ENCODE measurements at regions not wholly inside any gene's neighbourhood (a gene's known extent, or its start where the extent isn't known, plus 50 kb on each side); places are given as distances from the start of the nearest gene placed in this dataset.
A peak's percentile ranks its signal among the peaks of the same experiment; 100 is the strongest.
"Not testable (repeated sequence)": the region's sequence is repeated elsewhere in the genome, so short reads cannot be mapped to it uniquely, and the experiment has no call there.

DNA sequence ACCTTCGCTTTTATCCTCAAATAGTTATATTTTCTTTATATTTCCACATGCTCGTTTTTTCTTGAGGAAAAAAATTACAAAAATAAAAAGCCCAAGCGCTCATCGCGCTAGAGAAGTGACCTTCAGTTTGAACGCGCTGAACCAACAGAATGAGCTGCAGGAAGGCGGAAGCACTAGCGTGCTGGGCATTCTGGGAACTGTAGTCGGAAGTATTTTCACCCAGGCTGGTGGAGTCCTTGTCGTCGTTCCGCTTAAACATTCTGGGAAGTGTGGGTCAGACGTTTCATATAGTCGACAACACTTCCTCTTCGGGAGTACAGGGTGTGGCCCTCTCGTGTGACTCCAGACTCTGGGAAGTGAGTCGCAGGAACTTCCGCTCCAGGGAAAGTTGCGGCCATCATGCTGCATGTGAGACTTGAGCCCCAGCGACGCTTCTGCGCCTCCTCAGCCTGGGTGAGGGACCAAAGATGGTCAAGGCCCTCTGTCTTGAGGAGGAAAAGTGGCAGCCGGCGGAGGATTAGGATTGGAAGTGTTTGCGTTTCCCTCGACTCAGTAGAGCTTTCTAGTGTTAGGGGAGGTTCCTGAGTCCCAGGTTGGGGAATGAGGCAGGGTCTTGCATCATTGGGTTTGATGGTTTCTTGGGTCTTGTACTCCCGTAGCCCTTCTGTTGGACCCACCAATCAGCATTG is 84.1 kb upstream of the GPR39 start:
- not testable (repeated sequence) for DNase-seq

GRCh38 chr2:132337135-132337534 is 79.5 kb upstream of the GPR39 start:
- not testable (repeated sequence) for DNase-seq

DNA sequence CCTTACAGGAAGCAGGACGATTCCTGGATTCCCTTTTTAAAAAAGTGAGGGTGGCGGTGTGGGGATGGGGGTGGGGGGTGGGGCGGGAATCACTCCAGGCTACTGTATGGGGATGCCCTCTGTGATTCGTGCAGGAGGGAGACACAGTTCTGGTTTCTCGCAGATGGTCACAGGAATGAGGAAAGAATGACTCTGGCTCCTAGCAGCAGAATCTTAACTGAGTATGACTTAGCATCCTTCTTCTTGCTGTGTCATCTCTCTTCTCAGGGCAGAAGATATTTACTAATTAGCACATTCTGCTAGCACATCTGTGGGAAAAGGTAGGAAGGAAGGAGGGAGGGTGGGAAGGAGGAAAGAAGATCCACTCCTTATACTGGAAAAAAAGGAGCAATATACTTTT is 78.8 kb upstream of the GPR39 start:
- DNase-seq = not testable (repeated sequence)

GRCh38 chr2:132347041-132347780 is 69.4 kb upstream of the GPR39 start:
- DNase-seq = not testable (repeated sequence)

DNA sequence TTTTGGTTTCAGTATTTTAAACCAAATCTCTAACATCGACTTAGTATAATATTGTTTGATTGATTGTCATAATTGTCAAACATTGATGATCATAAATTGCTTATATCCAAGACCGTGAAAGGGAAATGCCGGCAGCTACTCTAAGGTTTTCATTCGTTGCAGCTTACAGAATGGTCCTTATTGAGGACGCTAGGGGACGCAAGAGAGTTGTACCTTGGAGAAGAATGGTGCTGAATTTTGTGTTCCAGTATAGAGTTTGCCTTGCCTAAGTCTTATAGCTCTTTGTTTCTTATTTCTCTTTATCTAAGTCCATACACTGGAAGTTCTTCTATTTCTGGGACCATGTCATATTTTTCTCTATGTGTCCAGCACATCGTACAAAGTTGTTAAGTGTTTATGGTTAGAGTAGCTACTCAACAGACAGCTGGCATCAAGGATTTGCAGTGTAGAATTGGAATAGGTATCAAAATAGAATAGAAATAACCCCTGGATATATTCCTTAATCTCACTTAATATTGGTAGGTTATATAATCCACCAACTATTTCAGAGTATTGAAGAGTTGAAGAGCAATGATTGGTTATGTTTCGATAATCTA is 67.4 kb upstream of the GPR39 start:
- peak in 1 of 5 experiments; percentile 18 for DNase-seq

GRCh38 chr2:132351668-132352067 is 64.9 kb upstream of the GPR39 start:
- DNase-seq = not testable (repeated sequence)

DNA sequence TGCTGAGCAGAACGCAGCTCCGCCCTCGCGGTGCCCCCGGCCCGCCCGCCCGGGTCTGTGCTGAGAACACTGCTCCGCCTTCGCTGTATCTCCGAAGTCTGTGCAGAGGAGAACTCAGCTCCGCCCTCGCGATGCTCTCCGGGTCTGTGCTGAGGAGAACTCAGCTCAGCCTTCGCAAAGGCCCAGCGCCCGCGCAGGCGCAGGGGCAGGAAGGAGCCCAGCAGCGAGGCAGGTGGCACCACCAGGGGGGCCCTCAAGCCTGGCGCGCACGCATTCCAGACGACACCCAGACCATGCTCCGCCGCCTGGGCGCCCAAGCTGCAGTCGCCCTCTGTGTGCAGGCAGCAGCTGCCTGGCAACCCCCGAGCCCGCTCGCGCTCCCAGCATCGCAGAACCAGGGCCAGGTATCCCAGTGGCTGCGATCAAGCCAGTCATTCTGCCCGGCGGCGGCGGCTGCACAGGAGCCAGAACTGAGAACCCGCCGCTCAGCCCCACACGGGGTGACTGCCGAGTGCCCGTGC is 64.1 kb upstream of the GPR39 start:
- DNase-seq = not testable (repeated sequence)

DNA sequence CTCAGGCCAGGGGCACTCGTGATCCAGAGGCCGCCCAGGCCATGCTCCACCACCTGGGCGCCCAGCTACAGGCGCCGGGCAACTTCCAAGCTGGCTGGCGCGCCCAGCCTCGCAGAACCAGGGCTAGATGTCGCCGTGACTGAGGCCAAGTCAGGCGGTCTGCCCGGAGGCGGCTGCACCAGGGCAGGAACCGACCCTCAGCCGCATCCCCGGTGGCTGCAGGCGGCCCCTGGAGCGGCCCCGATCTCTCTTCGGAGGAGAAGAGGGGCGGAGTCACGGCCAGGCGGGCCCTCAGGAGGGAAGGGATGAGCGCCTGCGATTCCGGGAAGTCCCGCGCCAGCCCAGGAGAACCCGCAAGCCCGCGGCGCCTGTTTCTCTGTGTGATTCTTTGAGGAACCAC is 63.2 kb upstream of the GPR39 start:
- not testable (repeated sequence) for DNase-seq

GRCh38 chr2:132360964-132361363 is 55.6 kb upstream of the GPR39 start:
- not testable (repeated sequence) for DNase-seq

DNA sequence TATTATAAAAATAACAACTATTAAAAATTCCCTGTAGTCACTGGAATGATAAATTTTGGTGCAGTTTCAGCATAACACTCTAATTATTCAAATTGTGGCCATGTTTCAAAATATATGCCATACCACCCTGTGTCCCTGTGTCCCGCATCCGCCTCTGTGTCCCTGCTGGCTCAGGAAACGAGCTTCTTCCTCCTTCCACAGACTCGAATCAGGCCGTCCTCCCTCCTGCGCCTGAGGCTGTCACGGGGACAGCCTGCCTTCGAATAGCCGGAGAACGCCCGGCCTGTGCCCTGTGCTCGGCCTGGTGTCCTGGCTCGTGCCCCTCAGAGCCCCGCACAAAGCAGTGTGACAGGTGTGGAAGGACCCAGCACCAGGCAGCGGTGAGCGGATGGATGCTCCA is 55.1 kb upstream of the GPR39 start:
- not testable (repeated sequence) for DNase-seq

DNA sequence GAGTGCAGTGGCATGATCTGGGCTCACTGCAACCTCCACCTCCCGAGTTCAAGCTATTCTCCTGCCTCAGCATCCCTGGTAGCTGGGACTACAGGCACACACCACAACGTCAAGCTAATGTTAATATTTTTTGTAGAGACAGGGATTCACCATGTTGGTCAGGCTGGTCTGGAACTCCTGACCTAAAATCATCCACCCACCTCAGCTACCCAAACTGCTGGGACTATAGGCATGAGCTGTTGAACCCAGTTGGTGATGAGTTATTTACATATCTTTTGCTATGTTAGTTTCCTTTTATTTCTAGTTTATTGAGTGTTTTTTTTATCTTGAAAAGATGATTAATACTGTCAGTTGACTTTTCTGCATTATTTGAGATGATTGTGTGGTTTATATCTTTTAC is 53.3 kb upstream of the GPR39 start:
- not testable (repeated sequence) for DNase-seq

GRCh38 chr2:132365963-132366362 is 50.6 kb upstream of the GPR39 start:
- not testable (repeated sequence) for DNase-seq

DNA sequence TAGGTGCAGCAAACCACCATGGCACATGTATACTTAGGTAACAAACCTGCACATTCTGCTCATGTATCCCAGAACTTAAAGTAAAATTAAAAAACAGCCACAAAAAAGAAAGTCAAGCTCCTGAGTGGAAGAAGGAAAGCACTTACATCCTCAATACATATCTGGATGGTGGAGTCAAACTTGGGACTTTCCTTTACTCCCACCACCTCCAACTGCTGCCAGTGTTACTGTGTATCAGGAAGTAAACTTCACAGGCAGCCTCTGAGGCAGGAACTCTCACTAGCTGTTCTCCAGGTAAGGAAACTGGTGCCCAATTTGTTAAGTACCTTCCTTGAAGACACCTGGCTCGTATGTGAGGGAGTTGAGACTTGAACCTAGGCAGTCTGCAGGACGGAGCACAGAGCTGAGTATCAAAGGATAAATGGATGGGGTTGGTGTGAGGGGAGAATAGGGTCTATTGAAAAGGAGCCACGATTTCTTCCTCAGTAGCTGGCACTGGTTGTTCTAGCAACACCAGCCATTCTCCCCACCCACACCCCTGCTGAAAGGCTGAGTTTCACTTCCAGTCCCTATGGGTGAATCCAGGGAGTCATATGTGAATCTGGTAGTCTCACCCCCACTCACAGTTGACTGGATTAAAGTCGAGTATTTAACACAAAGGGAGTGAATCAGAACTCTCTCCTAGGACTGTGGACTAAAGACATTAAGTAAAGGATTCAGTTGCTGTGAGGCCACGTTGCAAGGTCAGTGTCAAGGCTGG is 50.0 kb upstream of the GPR39 start:
- DNase-seq = no peak

Measured in T-helper 2 cell (primary cell).